HFF-Myc (cell line): ENCODE measurements at regions not wholly inside any gene's neighbourhood (a gene's known extent, or its start where the extent isn't known, plus 50 kb on each side); places are given as distances from the start of the nearest gene placed in this dataset.
"Not testable (repeated sequence)": the region's sequence is repeated elsewhere in the genome, so short reads cannot be mapped to it uniquely, and the experiment has no call there.

Experiments
- DNase-seq: peaks from one replicate; pipeline ENCODE4 v3.0.0-alpha.2; 2011; ENCODE audit warnings: low read depth; ENCODE audit errors: extremely low read depth
- H3K4me3 ChIP-seq: replicated peaks from 2 replicates; pipeline ENCODE4 v1.5.1; 2011; ENCODE audit warnings: low read depth, mild to moderate bottlenecking, control low read depth, low read length
- CTCF ChIP-seq: IDR thresholded peaks from 2 replicates; pipeline ENCODE4 v1.5.1; 2012; ENCODE audit warnings: mild to moderate bottlenecking, low read depth, low read length, control low read depth; ENCODE audit errors: missing control alignments

GRCh38 chr5:131107128-131107527 is 57.9 kb downstream of the HINT1 start:
- no peak for TF ChIP-seq CTCF
- H3K4me3 ChIP-seq = no peak overlapping the region
- no peak for DNase-seq

DNA sequence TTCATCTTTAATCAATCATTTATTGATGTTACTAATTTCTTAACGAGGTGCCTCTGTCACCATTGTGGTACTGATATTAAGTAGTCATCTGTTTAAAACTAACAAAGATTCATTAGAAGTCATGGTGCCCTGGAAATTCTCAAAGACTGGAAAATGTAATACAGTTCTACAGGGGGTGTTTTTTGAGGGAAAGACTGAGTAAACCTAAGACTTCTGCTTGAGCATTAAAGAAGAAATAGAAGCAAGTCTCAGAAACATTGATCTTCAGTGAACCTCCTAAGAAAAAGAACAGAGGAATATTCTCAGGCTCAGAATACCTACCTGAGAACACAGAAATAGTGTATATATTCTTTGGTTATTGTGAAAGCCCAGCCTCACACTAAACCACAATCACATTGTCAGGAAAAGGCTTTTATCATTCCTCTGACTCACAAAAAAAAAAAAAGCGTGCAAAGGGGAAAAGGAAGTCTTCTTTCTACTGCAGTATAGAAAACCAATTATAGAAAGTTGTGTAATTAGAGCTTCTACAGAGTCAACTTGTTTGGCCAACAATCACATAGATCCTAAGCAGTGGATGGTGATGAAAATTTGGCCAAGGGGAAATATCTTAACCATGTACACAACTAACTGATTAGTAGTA is 60.8 kb downstream of the HINT1 start:
- H3K4me3 ChIP-seq = no peak overlapping the region
- no peak for TF ChIP-seq CTCF
- no peak for DNase-seq

- no peak for DNase-seq
- TF ChIP-seq CTCF = no peak
- no peak overlapping the region for H3K4me3 ChIP-seq
Observed at GRCh38 chr5:131096774-131097710, 68.0 kb downstream of the HINT1 start.

DNA sequence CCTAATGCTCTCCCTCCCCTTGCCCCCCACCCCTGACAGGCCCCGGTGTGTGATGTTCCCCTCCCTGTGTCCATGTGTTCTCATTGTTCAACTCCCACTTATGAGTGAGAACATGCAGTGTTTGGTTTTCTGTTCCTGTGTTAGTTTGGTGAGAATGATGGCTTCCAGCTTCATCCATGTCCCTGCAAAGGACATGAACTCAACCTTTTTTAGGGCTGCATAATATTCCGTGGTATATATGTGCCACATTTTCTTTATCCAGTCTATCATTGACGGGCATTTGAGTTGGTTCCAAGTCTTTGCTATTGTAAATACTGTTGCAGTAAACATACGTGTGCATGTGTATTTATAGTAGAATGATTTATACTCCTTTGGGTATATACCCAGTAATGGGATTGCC is 69.5 kb downstream of the HINT1 start:
- H3K4me3 ChIP-seq, DNase-seq: not testable (repeated sequence)

DNA sequence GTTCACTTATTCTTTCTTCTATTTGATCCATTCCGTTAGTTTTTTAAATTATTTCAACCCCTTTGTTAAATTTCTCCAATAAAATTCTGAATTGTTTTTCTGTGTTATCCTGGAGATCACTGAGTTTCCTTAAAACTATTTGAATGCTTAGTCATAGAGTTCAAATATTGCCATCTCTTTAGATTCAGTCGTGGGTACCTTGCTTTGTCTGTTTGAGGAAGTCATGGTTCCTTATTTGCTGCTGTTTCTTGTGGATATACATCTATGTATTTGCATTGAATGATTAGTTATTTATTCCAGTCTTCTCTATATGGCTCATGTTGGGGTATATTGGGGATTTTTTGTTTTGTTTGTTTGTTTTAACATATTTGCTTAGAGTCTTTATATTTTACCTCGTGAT is 80.6 kb downstream of the HINT1 start:
- DNase-seq = no peak
- TF ChIP-seq CTCF = no peak
- no peak overlapping the region for H3K4me3 ChIP-seq

GRCh38 chr5:131081913-131082488 is 83.1 kb downstream of the HINT1 start:
- DNase-seq = no peak
- no peak overlapping the region for H3K4me3 ChIP-seq
- TF ChIP-seq CTCF = no peak

DNA sequence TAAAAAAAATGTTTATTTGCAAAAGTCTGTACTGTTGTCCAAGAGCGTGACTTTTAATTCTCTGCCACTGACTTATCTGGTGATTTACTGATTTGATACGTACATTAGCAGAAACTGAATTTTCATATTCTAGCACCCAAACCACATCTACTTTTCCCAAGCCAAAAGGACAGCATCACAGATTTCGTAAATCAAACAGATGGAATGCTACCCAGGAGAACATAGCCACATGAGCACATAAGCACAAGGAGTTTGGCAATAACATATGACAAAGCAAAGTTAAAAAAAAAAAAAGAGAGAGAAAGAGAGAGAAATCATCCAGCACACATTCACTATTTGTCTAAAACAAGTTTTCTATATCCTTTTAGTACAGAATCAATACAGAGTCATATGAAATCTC is 83.7 kb downstream of the HINT1 start:
- H3K4me3 ChIP-seq = no peak overlapping the region
- no peak for DNase-seq
- no peak for TF ChIP-seq CTCF
